ENCODE measurements at regions not wholly inside any gene's neighbourhood (a gene's known extent, or its start where the extent isn't known, plus 50 kb on each side); places are given as distances from the start of the nearest gene placed in this dataset.

DNA sequence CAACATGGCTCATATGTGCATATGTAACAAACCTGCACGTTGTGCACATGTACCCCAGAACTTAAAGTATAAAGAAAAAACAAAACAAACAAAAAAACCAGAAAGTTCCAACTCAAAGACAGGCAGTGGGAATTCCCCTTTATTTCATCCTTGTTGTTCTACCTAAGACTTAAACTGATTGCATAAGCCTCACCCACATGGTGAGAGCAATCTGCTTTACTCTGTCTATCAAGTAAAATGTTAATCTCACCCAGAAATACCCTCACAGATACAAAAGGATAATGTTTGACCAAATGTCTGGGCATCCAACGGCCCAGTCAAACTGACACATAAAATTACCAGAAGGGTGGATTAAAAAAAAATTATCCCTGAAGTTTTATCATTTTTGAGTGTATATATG lies 190.9 kb upstream of the PLSCR5 start:
- CTCF ChIA-PET, result no interaction called here
- H3K27me3 ChIP-seq (ENCODE audit: control insufficient read depth, insufficient read depth, low read length), result no peaks in the 10 kb centered on the region
- H3K27ac ChIP-seq (ENCODE audit: low read length), result no peak overlapping the region
- ATAC-seq, result no peak
- BruUV-seq (replicated peaks), result no TSS peak
- H3K9me3 ChIP-seq (ENCODE audit: control insufficient read depth, insufficient read depth, low read depth, low read length), result no peaks in the 10 kb centered on the region
- intact Hi-C loops (cut with micrococcal nuclease; ENCODE audit: unreplicated experiment), result no loop called here
- H3K4me1 ChIP-seq (ENCODE audit: control insufficient read depth, insufficient read depth, low read length), result no peaks in the 10 kb centered on the region
- TF ChIP-seq SIN3A (IDR thresholded peaks at IDR 0.05; ENCODE audit: borderline replicate concordance, insufficient read depth, low read depth, low read length), result no peak
- no peak for TF ChIP-seq TCF7L2 (IDR thresholded peaks at IDR 0.05; ENCODE audit: low read depth, low read length)
- TF ChIP-seq, protein P1, sequence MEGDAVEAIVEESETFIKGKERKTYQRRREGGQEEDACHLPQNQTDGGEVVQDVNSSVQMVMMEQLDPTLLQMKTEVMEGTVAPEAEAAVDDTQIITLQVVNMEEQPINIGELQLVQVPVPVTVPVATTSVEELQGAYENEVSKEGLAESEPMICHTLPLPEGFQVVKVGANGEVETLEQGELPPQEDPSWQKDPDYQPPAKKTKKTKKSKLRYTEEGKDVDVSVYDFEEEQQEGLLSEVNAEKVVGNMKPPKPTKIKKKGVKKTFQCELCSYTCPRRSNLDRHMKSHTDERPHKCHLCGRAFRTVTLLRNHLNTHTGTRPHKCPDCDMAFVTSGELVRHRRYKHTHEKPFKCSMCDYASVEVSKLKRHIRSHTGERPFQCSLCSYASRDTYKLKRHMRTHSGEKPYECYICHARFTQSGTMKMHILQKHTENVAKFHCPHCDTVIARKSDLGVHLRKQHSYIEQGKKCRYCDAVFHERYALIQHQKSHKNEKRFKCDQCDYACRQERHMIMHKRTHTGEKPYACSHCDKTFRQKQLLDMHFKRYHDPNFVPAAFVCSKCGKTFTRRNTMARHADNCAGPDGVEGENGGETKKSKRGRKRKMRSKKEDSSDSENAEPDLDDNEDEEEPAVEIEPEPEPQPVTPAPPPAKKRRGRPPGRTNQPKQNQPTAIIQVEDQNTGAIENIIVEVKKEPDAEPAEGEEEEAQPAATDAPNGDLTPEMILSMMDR (IDR thresholded peaks at IDR 0.05), result no peak
- TF ChIP-seq, protein P2, sequence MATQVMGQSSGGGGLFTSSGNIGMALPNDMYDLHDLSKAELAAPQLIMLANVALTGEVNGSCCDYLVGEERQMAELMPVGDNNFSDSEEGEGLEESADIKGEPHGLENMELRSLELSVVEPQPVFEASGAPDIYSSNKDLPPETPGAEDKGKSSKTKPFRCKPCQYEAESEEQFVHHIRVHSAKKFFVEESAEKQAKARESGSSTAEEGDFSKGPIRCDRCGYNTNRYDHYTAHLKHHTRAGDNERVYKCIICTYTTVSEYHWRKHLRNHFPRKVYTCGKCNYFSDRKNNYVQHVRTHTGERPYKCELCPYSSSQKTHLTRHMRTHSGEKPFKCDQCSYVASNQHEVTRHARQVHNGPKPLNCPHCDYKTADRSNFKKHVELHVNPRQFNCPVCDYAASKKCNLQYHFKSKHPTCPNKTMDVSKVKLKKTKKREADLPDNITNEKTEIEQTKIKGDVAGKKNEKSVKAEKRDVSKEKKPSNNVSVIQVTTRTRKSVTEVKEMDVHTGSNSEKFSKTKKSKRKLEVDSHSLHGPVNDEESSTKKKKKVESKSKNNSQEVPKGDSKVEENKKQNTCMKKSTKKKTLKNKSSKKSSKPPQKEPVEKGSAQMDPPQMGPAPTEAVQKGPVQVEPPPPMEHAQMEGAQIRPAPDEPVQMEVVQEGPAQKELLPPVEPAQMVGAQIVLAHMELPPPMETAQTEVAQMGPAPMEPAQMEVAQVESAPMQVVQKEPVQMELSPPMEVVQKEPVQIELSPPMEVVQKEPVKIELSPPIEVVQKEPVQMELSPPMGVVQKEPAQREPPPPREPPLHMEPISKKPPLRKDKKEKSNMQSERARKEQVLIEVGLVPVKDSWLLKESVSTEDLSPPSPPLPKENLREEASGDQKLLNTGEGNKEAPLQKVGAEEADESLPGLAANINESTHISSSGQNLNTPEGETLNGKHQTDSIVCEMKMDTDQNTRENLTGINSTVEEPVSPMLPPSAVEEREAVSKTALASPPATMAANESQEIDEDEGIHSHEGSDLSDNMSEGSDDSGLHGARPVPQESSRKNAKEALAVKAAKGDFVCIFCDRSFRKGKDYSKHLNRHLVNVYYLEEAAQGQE (IDR thresholded peaks at IDR 0.05; ENCODE audit: insufficient read depth in 1 of 2, low read depth in 2 of 2, low read length in 1 of 2), result no peak
- no peak for TF ChIP-seq POLR2AphosphoS5 (IDR thresholded peaks at IDR 0.05; ENCODE audit: low read depth, low read length)
- no peak for DNase-seq (ENCODE audit: low read depth, low spot score)
- no peaks in the 10 kb centered on the region for H3K36me3 ChIP-seq (ENCODE audit: control insufficient read depth, insufficient read depth, low read length)
- POLR2A ChIA-PET, result interaction anchor here (0.7 kb wide), 1 partner anchor 37 kb away, joined by 3 read pairs; no protein-coding TSS in a partner anchor
- in situ Hi-C loops (cut with HindIII; ENCODE audit: low pct_unique_long_range_greater_than_20kb, low sequenced_read_pairs), result no loop called here
- no peak overlapping the region for H3K4me3 ChIP-seq (ENCODE audit: low read depth in 2 of 2, low read length in 2 of 2)

DNA sequence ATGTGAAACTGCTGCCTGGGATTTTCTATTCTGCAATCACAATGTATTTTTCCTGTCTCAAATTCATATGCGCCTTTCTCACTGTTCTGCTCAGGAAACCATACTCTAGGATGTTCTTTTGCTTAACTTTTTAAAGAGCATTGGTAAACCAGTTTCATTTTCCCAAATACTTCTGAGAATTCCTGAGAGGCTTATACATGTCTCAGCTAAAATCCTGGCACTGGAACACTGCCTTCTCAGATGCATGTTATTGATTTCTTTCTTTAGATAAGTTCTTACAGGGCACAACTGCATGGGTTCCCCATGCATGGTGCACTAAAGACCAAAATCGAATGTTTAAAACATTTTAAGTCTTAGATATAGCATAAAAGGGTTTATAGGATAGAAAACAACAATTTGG lies 178.3 kb upstream of the PLSCR5 start:
- no peak for DNase-seq (ENCODE audit: low read depth, low spot score)
- ATAC-seq, result no peak
- intact Hi-C loops (cut with micrococcal nuclease; ENCODE audit: unreplicated experiment), result no loop called here
- Histone ChIP-seq H3K27ac (ENCODE audit: low read length) (no peak overlapping the region), H3K4me1 (ENCODE audit: control insufficient read depth, insufficient read depth, low read length) (no peaks in the 10 kb centered on the region), H3K9me3 (ENCODE audit: control insufficient read depth, insufficient read depth, low read depth, low read length) (no peaks in the 10 kb centered on the region), H3K4me3 (ENCODE audit: low read depth in 2 of 2, low read length in 2 of 2) (no peak overlapping the region), H3K27me3 (ENCODE audit: control insufficient read depth, insufficient read depth, low read length) (no peaks in the 10 kb centered on the region), H3K36me3 (ENCODE audit: control insufficient read depth, insufficient read depth, low read length) (no peaks in the 10 kb centered on the region)
- no peak for TF ChIP-seq SIN3A (IDR thresholded peaks at IDR 0.05; ENCODE audit: borderline replicate concordance, insufficient read depth, low read depth, low read length)
- TF ChIP-seq, protein P2 (IDR thresholded peaks at IDR 0.05; ENCODE audit: insufficient read depth in 1 of 2, low read depth in 2 of 2, low read length in 1 of 2), result no peak
- no peak for TF ChIP-seq POLR2AphosphoS5 (IDR thresholded peaks at IDR 0.05; ENCODE audit: low read depth, low read length)
- TF ChIP-seq TCF7L2 (IDR thresholded peaks at IDR 0.05; ENCODE audit: low read depth, low read length), result no peak
- TF ChIP-seq, protein P1 (IDR thresholded peaks at IDR 0.05), result no peak
- CTCF ChIA-PET, result no interaction called here
- no TSS peak for BruUV-seq (replicated peaks)
- in situ Hi-C loops (cut with HindIII; ENCODE audit: low pct_unique_long_range_greater_than_20kb, low sequenced_read_pairs), result no loop called here
- POLR2A ChIA-PET, result interaction anchor here (0.6 kb wide), 1 partner anchor 872 kb away, joined by 11 read pairs; no protein-coding TSS in a partner anchor
